ENCODE measurements at regions not wholly inside any gene's neighbourhood (a gene's known extent, or its start where the extent isn't known, plus 50 kb on each side); places are given as distances from the start of the nearest gene placed in this dataset.

DNA sequence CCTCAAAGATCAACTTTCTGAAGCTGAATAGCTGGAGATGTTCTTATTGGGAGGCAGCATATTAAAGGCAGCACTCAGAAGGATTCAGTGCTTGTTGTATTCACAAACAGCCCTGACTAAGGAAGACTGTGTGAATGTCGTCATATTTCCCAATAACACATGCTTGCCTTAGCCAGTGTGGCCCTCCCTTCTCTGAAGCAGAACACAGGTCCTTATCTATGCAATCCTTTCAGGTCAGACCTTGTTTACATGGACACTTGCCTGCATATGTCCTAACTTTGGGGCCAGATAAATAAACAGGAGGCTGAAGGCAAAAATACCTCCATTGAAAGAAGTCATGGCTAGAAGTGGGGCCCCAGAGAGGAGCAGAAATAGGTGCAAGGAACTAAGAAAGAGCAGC is 97.2 kb downstream of the SLC4A3 start:
- H3K9me3 ChIP-seq: no peaks in the 10 kb centered on the region
- TF ChIP-seq POLR2AphosphoS5 (IDR thresholded peaks at IDR 0.05): no peak
- no peak for TF ChIP-seq POLR2A (IDR thresholded peaks at IDR 0.05)
- TF ChIP-seq, protein P1, sequence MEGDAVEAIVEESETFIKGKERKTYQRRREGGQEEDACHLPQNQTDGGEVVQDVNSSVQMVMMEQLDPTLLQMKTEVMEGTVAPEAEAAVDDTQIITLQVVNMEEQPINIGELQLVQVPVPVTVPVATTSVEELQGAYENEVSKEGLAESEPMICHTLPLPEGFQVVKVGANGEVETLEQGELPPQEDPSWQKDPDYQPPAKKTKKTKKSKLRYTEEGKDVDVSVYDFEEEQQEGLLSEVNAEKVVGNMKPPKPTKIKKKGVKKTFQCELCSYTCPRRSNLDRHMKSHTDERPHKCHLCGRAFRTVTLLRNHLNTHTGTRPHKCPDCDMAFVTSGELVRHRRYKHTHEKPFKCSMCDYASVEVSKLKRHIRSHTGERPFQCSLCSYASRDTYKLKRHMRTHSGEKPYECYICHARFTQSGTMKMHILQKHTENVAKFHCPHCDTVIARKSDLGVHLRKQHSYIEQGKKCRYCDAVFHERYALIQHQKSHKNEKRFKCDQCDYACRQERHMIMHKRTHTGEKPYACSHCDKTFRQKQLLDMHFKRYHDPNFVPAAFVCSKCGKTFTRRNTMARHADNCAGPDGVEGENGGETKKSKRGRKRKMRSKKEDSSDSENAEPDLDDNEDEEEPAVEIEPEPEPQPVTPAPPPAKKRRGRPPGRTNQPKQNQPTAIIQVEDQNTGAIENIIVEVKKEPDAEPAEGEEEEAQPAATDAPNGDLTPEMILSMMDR (IDR thresholded peaks at IDR 0.05): no peak
- H3K36me3 ChIP-seq: no peaks in the 10 kb centered on the region
- no peaks in the 10 kb centered on the region for H3K4me1 ChIP-seq (replicated peaks)
- no peaks in the 10 kb centered on the region for H3K27me3 ChIP-seq (replicated peaks; ENCODE audit: insufficient read depth)
- no peak overlapping the region for H3K4me3 ChIP-seq
- no peak overlapping the region for H3K27ac ChIP-seq
- DNase-seq (ENCODE audit: low spot score): no peak
- 53% methylated on average over 1 of the region's 1 CpG for WGBS
- intact Hi-C loops (cut with DNase I): no loop called here

DNA sequence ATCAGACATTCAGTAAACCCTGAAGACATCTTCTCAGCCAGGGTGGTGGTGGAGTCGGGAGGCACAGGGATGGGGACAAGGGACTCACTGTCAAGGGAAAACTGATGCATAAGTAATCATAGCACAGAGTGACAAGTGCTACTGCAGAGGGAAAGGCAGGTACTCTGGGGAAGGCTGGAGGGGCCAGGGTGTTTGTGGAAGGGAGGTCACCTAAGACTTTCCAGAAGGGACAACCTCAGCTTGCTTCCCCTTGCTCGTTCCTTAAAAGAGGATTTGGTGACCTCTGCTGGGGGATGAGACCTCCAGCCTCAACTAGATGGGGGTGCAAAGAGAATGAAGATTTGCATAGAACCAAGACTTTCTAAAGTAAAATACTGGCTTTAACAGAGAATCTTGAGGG is 99.5 kb downstream of the SLC4A3 start:
- intact Hi-C loops (cut with DNase I): no loop called here
- H3K4me1 ChIP-seq (replicated peaks): no peaks in the 10 kb centered on the region
- TF ChIP-seq POLR2A (IDR thresholded peaks at IDR 0.05) (no peak), POLR2AphosphoS5 (IDR thresholded peaks at IDR 0.05) (no peak)
- TF ChIP-seq, protein P1 (IDR thresholded peaks at IDR 0.05): no peak
- no peak for DNase-seq (ENCODE audit: low spot score)
- WGBS: 93% methylated on average over 2 of the region's 2 CpGs
- H3K4me3 ChIP-seq: no peak overlapping the region
- no peaks in the 10 kb centered on the region for H3K27me3 ChIP-seq (replicated peaks; ENCODE audit: insufficient read depth)
- H3K36me3 ChIP-seq: no peaks in the 10 kb centered on the region
- H3K9me3 ChIP-seq: no peaks in the 10 kb centered on the region
- no peak overlapping the region for H3K27ac ChIP-seq

DNA sequence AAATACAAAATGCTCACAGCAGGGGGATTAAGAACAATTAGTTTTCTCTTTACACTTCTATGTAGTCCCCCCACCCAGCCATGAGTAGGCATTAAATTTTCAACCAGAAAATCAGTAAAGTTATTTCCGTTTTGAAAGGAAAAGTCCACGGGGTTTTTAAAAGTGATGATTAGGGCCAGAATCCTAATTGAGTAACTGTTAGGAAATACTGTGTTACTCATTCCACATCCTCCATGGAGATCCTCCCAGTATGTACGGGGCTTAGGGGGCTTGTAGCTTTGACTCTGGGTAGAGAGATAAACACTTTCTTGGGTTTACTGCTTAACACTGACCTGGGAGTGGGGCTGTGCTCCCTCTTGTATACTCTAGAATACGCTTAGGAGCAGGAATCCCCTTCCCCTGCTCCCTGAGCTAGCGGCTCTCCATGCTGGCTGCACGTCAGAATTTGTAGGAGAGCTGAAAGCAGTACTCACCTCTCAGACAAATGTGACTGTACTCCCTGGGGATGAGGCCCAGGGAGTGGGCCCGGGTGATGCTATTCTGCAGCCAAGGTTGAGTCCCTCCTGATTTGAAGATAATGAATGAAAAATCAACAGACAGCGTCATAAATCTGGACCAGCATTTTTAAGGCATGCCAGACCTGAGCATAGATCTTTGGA is 100.5 kb downstream of the SLC4A3 start:
- WGBS: 72% methylated on average over 8 of the region's 8 CpGs
- intact Hi-C loops (cut with DNase I): no loop called here
- Histone ChIP-seq H3K4me1 (replicated peaks) (no peaks in the 10 kb centered on the region), H3K27ac (no peak overlapping the region), H3K9me3 (no peaks in the 10 kb centered on the region), H3K4me3 (no peak overlapping the region), H3K27me3 (replicated peaks; ENCODE audit: insufficient read depth) (no peaks in the 10 kb centered on the region), H3K36me3 (no peaks in the 10 kb centered on the region)
- DNase-seq (ENCODE audit: low spot score): no peak
- TF ChIP-seq, protein P1 (IDR thresholded peaks at IDR 0.05): no peak
- TF ChIP-seq POLR2AphosphoS5 (IDR thresholded peaks at IDR 0.05) (no peak), POLR2A (IDR thresholded peaks at IDR 0.05) (no peak)

DNA sequence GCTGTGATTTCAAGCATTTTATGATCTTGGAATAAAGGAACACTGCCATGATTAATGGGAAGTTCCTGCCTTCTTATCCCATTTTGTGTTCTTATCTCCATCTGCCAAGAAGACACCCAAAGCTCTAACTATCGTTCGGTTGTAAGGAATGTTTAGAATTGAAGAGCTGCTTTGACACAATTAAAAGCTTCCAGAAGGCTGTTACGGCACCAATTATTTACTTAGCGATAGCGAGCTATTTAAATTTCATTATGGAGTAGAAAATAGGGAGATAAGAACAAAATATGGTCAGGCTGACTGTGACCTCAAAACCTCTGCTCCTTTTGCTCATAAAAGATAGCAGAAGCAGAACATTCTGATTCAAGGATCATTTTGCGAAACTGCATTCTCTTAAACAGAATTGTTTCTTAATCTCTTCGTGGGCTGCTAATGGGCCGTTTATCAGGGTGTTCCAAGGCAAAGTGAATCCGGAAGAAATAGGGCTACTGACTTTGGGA is 101.6 kb downstream of the SLC4A3 start:
- intact Hi-C loops (cut with DNase I): no loop called here
- no peak for TF ChIP-seq POLR2A (IDR thresholded peaks at IDR 0.05)
- TF ChIP-seq POLR2AphosphoS5 (IDR thresholded peaks at IDR 0.05): no peak
- TF ChIP-seq, protein P1 (IDR thresholded peaks at IDR 0.05): no peak
- WGBS: 29% methylated on average over 9 of the region's 9 CpGs
- no peak overlapping the region for H3K4me3 ChIP-seq
- no peaks in the 10 kb centered on the region for H3K4me1 ChIP-seq (replicated peaks)
- no peaks in the 10 kb centered on the region for H3K27me3 ChIP-seq (replicated peaks; ENCODE audit: insufficient read depth)
- H3K9me3 ChIP-seq: no peaks in the 10 kb centered on the region
- no peaks in the 10 kb centered on the region for H3K36me3 ChIP-seq
- no peak for DNase-seq (ENCODE audit: low spot score)
- no peak overlapping the region for H3K27ac ChIP-seq

DNA sequence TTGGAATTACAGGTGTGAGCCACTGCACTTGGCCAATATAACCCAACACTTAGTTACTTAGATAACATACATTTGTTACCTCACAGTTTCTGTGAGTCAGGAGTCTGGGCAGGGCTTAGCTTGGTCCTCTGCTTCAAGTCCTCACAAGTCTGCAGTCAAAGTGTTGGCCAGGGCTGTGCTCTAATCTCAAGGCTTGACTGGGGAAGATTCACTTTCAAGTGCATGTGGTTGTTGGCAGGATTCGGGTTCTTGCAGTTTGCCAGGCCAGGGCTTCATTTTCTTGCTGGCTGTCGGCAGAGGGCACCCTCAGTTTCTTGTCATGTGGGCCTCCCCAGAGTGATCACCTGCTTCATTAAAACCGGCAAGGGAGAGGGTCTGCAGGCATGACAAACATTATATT is 103.7 kb downstream of the SLC4A3 start:
- no peaks in the 10 kb centered on the region for H3K36me3 ChIP-seq
- no peak overlapping the region for H3K27ac ChIP-seq
- H3K4me1 ChIP-seq (replicated peaks): no peaks in the 10 kb centered on the region
- intact Hi-C loops (cut with DNase I): loop anchor here (10.0 kb wide), 1 partner anchor 954 kb away; no protein-coding TSS in a partner anchor
- WGBS: 90% methylated on average over 3 of the region's 3 CpGs
- H3K4me3 ChIP-seq: no peak overlapping the region
- H3K9me3 ChIP-seq: no peaks in the 10 kb centered on the region
- no peak for DNase-seq (ENCODE audit: low spot score)
- TF ChIP-seq POLR2AphosphoS5 (IDR thresholded peaks at IDR 0.05) (no peak), POLR2A (IDR thresholded peaks at IDR 0.05) (no peak)
- TF ChIP-seq, protein P1 (IDR thresholded peaks at IDR 0.05): no peak
- no peaks in the 10 kb centered on the region for H3K27me3 ChIP-seq (replicated peaks; ENCODE audit: insufficient read depth)
